C4-2B (cell line): ENCODE measurements at regions not wholly inside any gene's neighbourhood (a gene's known extent, or its start where the extent isn't known, plus 50 kb on each side); places are given as distances from the start of the nearest gene placed in this dataset.

ENCODE experiments used
- ZFX ChIP-seq: fragments of 450-650 bp; IDR thresholded peaks from 2 replicates; pipeline ENCODE4 v1.6.1; 2017
- TF ChIP-seq, protein P1 (sequence below): fragments of 450-650 bp; conservative IDR thresholded peaks from 2 replicates; pipeline ENCODE4 v1.5.1; 2017; ENCODE audit warnings: mild to moderate bottlenecking

DNA sequence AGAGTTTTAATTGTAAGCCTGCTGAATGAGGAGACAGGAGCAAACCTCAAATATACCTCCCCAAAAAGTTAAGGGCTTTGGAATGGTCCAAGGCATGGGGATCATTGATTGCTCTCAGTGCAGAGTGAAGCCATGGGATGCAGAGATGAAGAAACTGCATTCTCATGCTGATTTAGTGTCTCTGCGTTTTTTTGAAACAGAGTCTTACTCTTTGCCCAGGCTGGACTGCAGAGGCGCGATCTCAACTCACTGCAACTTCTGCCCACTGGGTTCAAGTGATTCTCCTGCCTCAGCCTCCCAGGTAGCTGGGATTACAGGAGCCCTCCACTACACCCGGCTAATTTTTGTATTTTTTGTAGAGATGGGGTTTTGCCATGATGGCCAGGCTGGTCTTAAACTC lies 99.3 kb upstream of the ETV3 start:
- TF ChIP-seq, protein P1, sequence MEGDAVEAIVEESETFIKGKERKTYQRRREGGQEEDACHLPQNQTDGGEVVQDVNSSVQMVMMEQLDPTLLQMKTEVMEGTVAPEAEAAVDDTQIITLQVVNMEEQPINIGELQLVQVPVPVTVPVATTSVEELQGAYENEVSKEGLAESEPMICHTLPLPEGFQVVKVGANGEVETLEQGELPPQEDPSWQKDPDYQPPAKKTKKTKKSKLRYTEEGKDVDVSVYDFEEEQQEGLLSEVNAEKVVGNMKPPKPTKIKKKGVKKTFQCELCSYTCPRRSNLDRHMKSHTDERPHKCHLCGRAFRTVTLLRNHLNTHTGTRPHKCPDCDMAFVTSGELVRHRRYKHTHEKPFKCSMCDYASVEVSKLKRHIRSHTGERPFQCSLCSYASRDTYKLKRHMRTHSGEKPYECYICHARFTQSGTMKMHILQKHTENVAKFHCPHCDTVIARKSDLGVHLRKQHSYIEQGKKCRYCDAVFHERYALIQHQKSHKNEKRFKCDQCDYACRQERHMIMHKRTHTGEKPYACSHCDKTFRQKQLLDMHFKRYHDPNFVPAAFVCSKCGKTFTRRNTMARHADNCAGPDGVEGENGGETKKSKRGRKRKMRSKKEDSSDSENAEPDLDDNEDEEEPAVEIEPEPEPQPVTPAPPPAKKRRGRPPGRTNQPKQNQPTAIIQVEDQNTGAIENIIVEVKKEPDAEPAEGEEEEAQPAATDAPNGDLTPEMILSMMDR, result no peak
- TF ChIP-seq ZFX, result no peak
